ENCODE measurements at regions not wholly inside any gene's neighbourhood (a gene's known extent, or its start where the extent isn't known, plus 50 kb on each side); places are given as distances from the start of the nearest gene placed in this dataset.

DNA sequence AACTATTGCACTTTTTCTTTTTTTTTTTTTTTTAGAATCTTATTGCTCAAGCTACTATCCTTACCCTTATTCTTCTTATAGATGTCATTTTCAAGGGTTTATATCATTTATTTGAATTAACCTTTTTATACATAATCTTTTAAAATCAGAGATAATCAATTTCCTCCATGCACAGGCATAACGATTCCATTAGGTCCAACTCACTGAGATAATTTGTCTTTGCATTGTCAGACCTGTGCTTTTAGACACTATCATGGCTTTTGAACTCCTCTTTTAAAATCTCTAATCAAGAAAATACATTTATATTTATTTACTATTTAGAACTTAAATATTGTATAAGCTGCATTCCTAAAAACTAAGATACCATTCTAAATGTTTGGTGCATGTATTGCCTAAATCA lies 1454.9 kb downstream of the ZPLD1 start:
- FAIRE-seq (no peak), DNase-seq (ENCODE audit: low read depth, low spot score) (no peak)
- no peaks in the 10 kb centered on the region for H3K27me3 ChIP-seq (ENCODE audit: control insufficient read depth, extremely low read depth, insufficient read depth, low read length)
- H3K9ac ChIP-seq (ENCODE audit: control insufficient read depth, extremely low read depth, insufficient read depth, low read length): no peak overlapping the region
- H3K27ac ChIP-seq (ENCODE audit: control insufficient read depth, insufficient read depth, low read length): no peak overlapping the region
- H3K79me2 ChIP-seq (ENCODE audit: control insufficient read depth, insufficient read depth, low read length): no peaks in the 10 kb centered on the region
- H4K20me1 ChIP-seq (ENCODE audit: control insufficient read depth, extremely low read depth, insufficient read depth, low read length): no peaks in the 10 kb centered on the region
- dilution Hi-C loops (cut with MboI; ENCODE audit: extremely low pct_ligation_motif_present, low sequenced_read_pairs): no loop called here
- no peaks in the 10 kb centered on the region for H3K4me1 ChIP-seq (ENCODE audit: control insufficient read depth, extremely low read depth, insufficient read depth, low read length)
- no peak overlapping the region for H3K4me3 ChIP-seq (ENCODE audit: control insufficient read depth in 2 of 3, extremely low read depth in 1 of 3, insufficient read depth in 2 of 3, low read depth in 1 of 3, low read length in 3 of 3)
- no peaks in the 10 kb centered on the region for H3K36me3 ChIP-seq (ENCODE audit: control insufficient read depth in 2 of 2, extremely low read depth in 1 of 2, insufficient read depth in 2 of 2, low read length in 2 of 2)
- TF ChIP-seq EZH2 (IDR thresholded peaks at IDR 0.05; ENCODE audit: low read length): no peak
- TF ChIP-seq, protein P1, sequence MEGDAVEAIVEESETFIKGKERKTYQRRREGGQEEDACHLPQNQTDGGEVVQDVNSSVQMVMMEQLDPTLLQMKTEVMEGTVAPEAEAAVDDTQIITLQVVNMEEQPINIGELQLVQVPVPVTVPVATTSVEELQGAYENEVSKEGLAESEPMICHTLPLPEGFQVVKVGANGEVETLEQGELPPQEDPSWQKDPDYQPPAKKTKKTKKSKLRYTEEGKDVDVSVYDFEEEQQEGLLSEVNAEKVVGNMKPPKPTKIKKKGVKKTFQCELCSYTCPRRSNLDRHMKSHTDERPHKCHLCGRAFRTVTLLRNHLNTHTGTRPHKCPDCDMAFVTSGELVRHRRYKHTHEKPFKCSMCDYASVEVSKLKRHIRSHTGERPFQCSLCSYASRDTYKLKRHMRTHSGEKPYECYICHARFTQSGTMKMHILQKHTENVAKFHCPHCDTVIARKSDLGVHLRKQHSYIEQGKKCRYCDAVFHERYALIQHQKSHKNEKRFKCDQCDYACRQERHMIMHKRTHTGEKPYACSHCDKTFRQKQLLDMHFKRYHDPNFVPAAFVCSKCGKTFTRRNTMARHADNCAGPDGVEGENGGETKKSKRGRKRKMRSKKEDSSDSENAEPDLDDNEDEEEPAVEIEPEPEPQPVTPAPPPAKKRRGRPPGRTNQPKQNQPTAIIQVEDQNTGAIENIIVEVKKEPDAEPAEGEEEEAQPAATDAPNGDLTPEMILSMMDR (optimal IDR thresholded peaks at IDR 0.05 in 1 of 3, IDR thresholded peaks at IDR 0.05 in 1 of 3, conservative IDR thresholded peaks at IDR 0.05 in 1 of 3; ENCODE audit: extremely low read depth in 1 of 3, insufficient read depth in 2 of 3, low read length in 3 of 3): no peak
- H2AFZ ChIP-seq (ENCODE audit: control insufficient read depth, low read length): no peak overlapping the region
- H3K9me1 ChIP-seq (ENCODE audit: control insufficient read depth, extremely low read depth, insufficient read depth, low read length): no peaks in the 10 kb centered on the region
- no peak overlapping the region for H3K4me2 ChIP-seq (ENCODE audit: control insufficient read depth, extremely low read depth, insufficient read depth, low read depth, low read length)
- no peaks in the 10 kb centered on the region for H3K9me3 ChIP-seq (ENCODE audit: control insufficient read depth, low read depth, low read length)

DNA sequence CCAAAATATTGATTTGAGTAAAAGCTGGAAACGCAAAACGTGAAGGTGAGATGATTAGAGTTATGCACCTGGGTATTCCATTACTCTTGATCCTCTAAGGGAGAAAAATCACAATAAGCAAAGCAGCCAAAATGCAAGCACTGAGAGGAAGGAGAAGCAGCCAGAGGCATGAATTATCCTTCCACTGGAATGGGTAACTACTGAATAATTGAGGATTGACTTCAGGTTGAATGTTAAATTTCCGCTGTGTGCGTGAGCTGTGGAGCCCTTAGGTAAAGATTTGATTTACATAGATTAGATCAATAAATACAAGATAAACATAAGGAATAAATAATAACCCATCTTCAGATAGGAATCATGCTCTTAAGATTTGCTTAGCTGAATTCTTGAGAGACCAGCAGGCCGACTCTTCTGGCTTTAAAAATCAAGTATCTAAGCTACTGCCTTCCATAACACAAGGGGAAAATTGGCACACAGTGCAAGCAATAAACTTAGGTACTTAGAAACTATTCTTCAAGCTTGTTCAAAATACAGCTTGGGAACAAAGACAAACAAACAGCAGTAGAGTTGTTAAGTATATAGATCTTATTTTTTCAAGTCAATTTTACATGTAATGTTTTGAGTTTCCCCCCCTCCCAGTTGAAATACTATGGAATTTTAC lies 1459.5 kb downstream of the ZPLD1 start:
- no peak overlapping the region for H3K27ac ChIP-seq (ENCODE audit: control insufficient read depth, insufficient read depth, low read length)
- no peak for TF ChIP-seq EZH2 (IDR thresholded peaks at IDR 0.05; ENCODE audit: low read length)
- TF ChIP-seq, protein P1 (optimal IDR thresholded peaks at IDR 0.05 in 1 of 3, IDR thresholded peaks at IDR 0.05 in 1 of 3, conservative IDR thresholded peaks at IDR 0.05 in 1 of 3; ENCODE audit: extremely low read depth in 1 of 3, insufficient read depth in 2 of 3, low read length in 3 of 3): no peak
- no peak for FAIRE-seq
- H3K4me2 ChIP-seq (ENCODE audit: control insufficient read depth, extremely low read depth, insufficient read depth, low read depth, low read length): no peak overlapping the region
- H3K36me3 ChIP-seq (ENCODE audit: control insufficient read depth in 2 of 2, extremely low read depth in 1 of 2, insufficient read depth in 2 of 2, low read length in 2 of 2): no peaks in the 10 kb centered on the region
- H3K4me3 ChIP-seq (ENCODE audit: control insufficient read depth in 2 of 3, extremely low read depth in 1 of 3, insufficient read depth in 2 of 3, low read depth in 1 of 3, low read length in 3 of 3): no peak overlapping the region
- H2AFZ ChIP-seq (ENCODE audit: control insufficient read depth, low read length): no peak overlapping the region
- no peak for DNase-seq (ENCODE audit: low read depth, low spot score)
- H3K4me1 ChIP-seq (ENCODE audit: control insufficient read depth, extremely low read depth, insufficient read depth, low read length): no peaks in the 10 kb centered on the region
- H3K79me2 ChIP-seq (ENCODE audit: control insufficient read depth, insufficient read depth, low read length): no peaks in the 10 kb centered on the region
- H3K9me1 ChIP-seq (ENCODE audit: control insufficient read depth, extremely low read depth, insufficient read depth, low read length): no peaks in the 10 kb centered on the region
- no peaks in the 10 kb centered on the region for H3K9me3 ChIP-seq (ENCODE audit: control insufficient read depth, low read depth, low read length)
- no peaks in the 10 kb centered on the region for H4K20me1 ChIP-seq (ENCODE audit: control insufficient read depth, extremely low read depth, insufficient read depth, low read length)
- no peak overlapping the region for H3K9ac ChIP-seq (ENCODE audit: control insufficient read depth, extremely low read depth, insufficient read depth, low read length)
- dilution Hi-C loops (cut with MboI; ENCODE audit: extremely low pct_ligation_motif_present, low sequenced_read_pairs): no loop called here
- no peaks in the 10 kb centered on the region for H3K27me3 ChIP-seq (ENCODE audit: control insufficient read depth, extremely low read depth, insufficient read depth, low read length)
